ENCODE measurements at regions not wholly inside any gene's neighbourhood (a gene's known extent, or its start where the extent isn't known, plus 50 kb on each side); places are given as distances from the start of the nearest gene placed in this dataset.

GRCh38 chr2:143877056-143877455 lies 642.9 kb downstream of the ZEB2 start:
- ChIA-PET POLR2A (no interaction called here), CTCF (no interaction called here)
- Histone ChIP-seq H3K27me3 (ENCODE audit: control insufficient read depth, insufficient read depth, low read length) (no peaks in the 10 kb centered on the region), H3K36me3 (ENCODE audit: control insufficient read depth, insufficient read depth, low read length) (no peaks in the 10 kb centered on the region), H3K4me3 (ENCODE audit: low read depth, low read length) (no peak overlapping the region)
- no peak for DNase-seq (ENCODE audit: low read depth)
- TF ChIP-seq CTCF (IDR thresholded peaks at IDR 0.05; ENCODE audit: insufficient read depth, low read depth, low read length), result no peak

GRCh38 chr2:143875295-143876233 lies 644.4 kb downstream of the ZEB2 start:
- no peak for TF ChIP-seq CTCF (IDR thresholded peaks at IDR 0.05; ENCODE audit: insufficient read depth, low read depth, low read length)
- Histone ChIP-seq H3K4me3 (ENCODE audit: low read depth, low read length) (no peak overlapping the region), H3K36me3 (ENCODE audit: control insufficient read depth, insufficient read depth, low read length) (no peaks in the 10 kb centered on the region), H3K27me3 (ENCODE audit: control insufficient read depth, insufficient read depth, low read length) (no peaks in the 10 kb centered on the region)
- CTCF ChIA-PET, result interaction anchor here (0.6 kb wide), 1 partner anchor 907 kb away, joined by 3 read pairs; no protein-coding TSS in a partner anchor
- POLR2A ChIA-PET, result no interaction called here
- no peak for DNase-seq (ENCODE audit: low read depth)

- Histone ChIP-seq H3K36me3 (ENCODE audit: control insufficient read depth, insufficient read depth, low read length) (no peaks in the 10 kb centered on the region), H3K4me3 (ENCODE audit: low read depth, low read length) (no peak overlapping the region), H3K27me3 (ENCODE audit: control insufficient read depth, insufficient read depth, low read length) (no peaks in the 10 kb centered on the region; the same call in 1 of the 2 replicates)
- TF ChIP-seq CTCF (IDR thresholded peaks at IDR 0.05; ENCODE audit: insufficient read depth, low read depth, low read length), result no peak
- no peak for DNase-seq (ENCODE audit: low read depth)
- CTCF ChIA-PET, result interaction anchor here (0.5 kb wide), 1 partner anchor 28 kb away, joined by 4 read pairs; no protein-coding TSS in a partner anchor
- POLR2A ChIA-PET, result no interaction called here
These were observed 646.0 kb downstream of the ZEB2 start for GRCh38 chr2:143873886-143874285.

- Histone ChIP-seq H3K36me3 (ENCODE audit: control insufficient read depth, insufficient read depth, low read length) (no peaks in the 10 kb centered on the region), H3K27me3 (ENCODE audit: control insufficient read depth, insufficient read depth, low read length) (no peaks in the 10 kb centered on the region; the same call in 1 of the 2 replicates), H3K4me3 (ENCODE audit: low read depth, low read length) (no peak overlapping the region)
- CTCF ChIA-PET, result no interaction called here
- POLR2A ChIA-PET, result no interaction called here
- DNase-seq (ENCODE audit: low read depth), result no peak
- no peak for TF ChIP-seq CTCF (IDR thresholded peaks at IDR 0.05; ENCODE audit: insufficient read depth, low read depth, low read length)
These were observed 649.2 kb downstream of the ZEB2 start for GRCh38 chr2:143870696-143871095.

GRCh38 chr2:143856978-143857377 lies 662.9 kb downstream of the ZEB2 start:
- Histone ChIP-seq H3K27me3 (ENCODE audit: control insufficient read depth, insufficient read depth, low read length) (no peaks in the 10 kb centered on the region), H3K36me3 (ENCODE audit: control insufficient read depth, insufficient read depth, low read length) (no peaks in the 10 kb centered on the region), H3K4me3 (ENCODE audit: low read depth, low read length) (no peak overlapping the region)
- no peak for DNase-seq (ENCODE audit: low read depth)
- TF ChIP-seq CTCF (IDR thresholded peaks at IDR 0.05; ENCODE audit: insufficient read depth, low read depth, low read length), result no peak
- CTCF ChIA-PET, result no interaction called here
- POLR2A ChIA-PET, result no interaction called here
